ENCODE measurements at regions not wholly inside any gene's neighbourhood (a gene's known extent, or its start where the extent isn't known, plus 50 kb on each side); places are given as distances from the start of the nearest gene placed in this dataset.
"Not testable (repeated sequence)": the region's sequence is repeated elsewhere in the genome, so short reads cannot be mapped to it uniquely, and the experiment has no call there.

- DNase-seq (ENCODE audit: insufficient read length, low spot score), result no peak
- FAIRE-seq, result no peak
Measured at GRCh38 chr18:22560797-22561196, 143.1 kb upstream of the CTAGE1 start.

- peak; percentile 73 for FAIRE-seq
- peak; percentile 85 for DNase-seq (ENCODE audit: insufficient read length, low spot score)
Measured at GRCh38 chr18:22563164-22563583, 145.5 kb upstream of the CTAGE1 start.

- DNase-seq (ENCODE audit: insufficient read length, low spot score) (no peak), FAIRE-seq (no peak)
Measured at GRCh38 chr18:22564036-22564435, 146.3 kb upstream of the CTAGE1 start.

GRCh38 chr18:22566703-22567420, 149.1 kb upstream of the CTAGE1 start:
- DNase-seq (ENCODE audit: insufficient read length, low spot score) (no peak), FAIRE-seq (no peak)

- FAIRE-seq (no peak), DNase-seq (ENCODE audit: insufficient read length, low spot score) (no peak)
Measured at GRCh38 chr18:22567794-22568193, 150.1 kb upstream of the CTAGE1 start.

- DNase-seq (ENCODE audit: insufficient read length, low spot score) (no peak), FAIRE-seq (no peak)
Measured at GRCh38 chr18:22570492-22570891, 152.8 kb upstream of the CTAGE1 start.

GRCh38 chr18:22572341-22572740, 154.6 kb upstream of the CTAGE1 start:
- no peak for DNase-seq (ENCODE audit: insufficient read length, low spot score)
- no peak for FAIRE-seq

- no peak for DNase-seq (ENCODE audit: insufficient read length, low spot score)
- no peak for FAIRE-seq
Measured at GRCh38 chr18:22579271-22579670, 161.6 kb upstream of the CTAGE1 start.

- DNase-seq (ENCODE audit: insufficient read length, low spot score) (no peak), FAIRE-seq (no peak)
Measured at GRCh38 chr18:22585333-22585732, 167.6 kb upstream of the CTAGE1 start.

GRCh38 chr18:22585821-22586220, 168.1 kb upstream of the CTAGE1 start:
- no peak for FAIRE-seq
- DNase-seq (ENCODE audit: insufficient read length, low spot score), result no peak

GRCh38 chr18:22591222-22591621, 173.5 kb upstream of the CTAGE1 start:
- DNase-seq (ENCODE audit: insufficient read length, low spot score), result no peak
- no peak for FAIRE-seq

- FAIRE-seq (no peak), DNase-seq (ENCODE audit: insufficient read length, low spot score) (no peak)
Measured at GRCh38 chr18:22594155-22594690, 176.5 kb upstream of the CTAGE1 start.

- DNase-seq (ENCODE audit: insufficient read length, low spot score) (no peak), FAIRE-seq (no peak)
Measured at GRCh38 chr18:22601481-22601880, 183.8 kb upstream of the CTAGE1 start.

GRCh38 chr18:22602456-22602855, 184.7 kb upstream of the CTAGE1 start:
- not testable (repeated sequence) for DNase-seq (ENCODE audit: insufficient read length, low spot score); FAIRE-seq

- FAIRE-seq (no peak), DNase-seq (ENCODE audit: insufficient read length, low spot score) (no peak)
Measured at GRCh38 chr18:22603902-22604301, 186.2 kb upstream of the CTAGE1 start.

- FAIRE-seq (no peak), DNase-seq (ENCODE audit: insufficient read length, low spot score) (no peak)
Measured at GRCh38 chr18:22604390-22604985, 186.8 kb upstream of the CTAGE1 start.

GRCh38 chr18:22604986-22605421, 187.3 kb upstream of the CTAGE1 start:
- no peak for FAIRE-seq
- no peak for DNase-seq (ENCODE audit: insufficient read length, low spot score)

- DNase-seq (ENCODE audit: insufficient read length, low spot score) (no peak), FAIRE-seq (no peak)
Measured at GRCh38 chr18:22605736-22606135, 188.0 kb upstream of the CTAGE1 start.

GRCh38 chr18:22606563-22607283, 189.0 kb upstream of the CTAGE1 start:
- FAIRE-seq (no peak), DNase-seq (ENCODE audit: insufficient read length, low spot score) (no peak)

GRCh38 chr18:22607284-22607635, 189.5 kb upstream of the CTAGE1 start:
- FAIRE-seq (no peak), DNase-seq (ENCODE audit: insufficient read length, low spot score) (no peak)

GRCh38 chr18:22608847-22609246, 191.1 kb upstream of the CTAGE1 start:
- FAIRE-seq, result no peak
- DNase-seq (ENCODE audit: insufficient read length, low spot score), result no peak

- no peak for DNase-seq (ENCODE audit: insufficient read length, low spot score)
- FAIRE-seq, result no peak
Measured at GRCh38 chr18:22609642-22610041, 191.9 kb upstream of the CTAGE1 start.

Measured in HTR-8/SVneo (cell line).